Fibroblast of villous mesenchyme (primary cell): ENCODE measurements at regions not wholly inside any gene's neighbourhood (a gene's known extent, or its start where the extent isn't known, plus 50 kb on each side); places are given as distances from the start of the nearest gene placed in this dataset.
A peak's percentile ranks its signal among the peaks of the same experiment; 100 is the strongest.

Experiments used
- DNase-seq: peaks from one replicate; pipeline ENCODE4 v3.0.0-alpha.2; 2010; ENCODE audit warnings: low read depth
- H3K4me3 ChIP-seq: 2 replicates; pipeline ENCODE4 v1.5.1; 2011; ENCODE audit warnings: low read depth, mild to moderate bottlenecking, low read length
- CTCF ChIP-seq: IDR thresholded peaks from 2 replicates; pipeline ENCODE4 v1.5.1; 2012; ENCODE audit warnings: low read depth, mild to moderate bottlenecking, low read length; ENCODE audit not compliant: insufficient read depth

- no peak for TF ChIP-seq CTCF
- H3K4me3 ChIP-seq, result no peak overlapping the region
- peak; percentile 27 for DNase-seq
Observed at GRCh38 chr11:105468154-105468553, 141.7 kb upstream of the GRIA4 start.

- DNase-seq, result peak; percentile 78
- H3K4me3 ChIP-seq, result no peak overlapping the region
- TF ChIP-seq CTCF, result no peak
Observed at GRCh38 chr11:105466582-105467228, 143.2 kb upstream of the GRIA4 start.

GRCh38 chr11:105458071-105458470, 151.8 kb upstream of the GRIA4 start:
- no peak overlapping the region for H3K4me3 ChIP-seq
- TF ChIP-seq CTCF, result no peak
- DNase-seq, result no peak

GRCh38 chr11:105456950-105457349, 152.9 kb upstream of the GRIA4 start:
- H3K4me3 ChIP-seq, result no peak overlapping the region
- TF ChIP-seq CTCF, result no peak
- no peak for DNase-seq

- H3K4me3 ChIP-seq, result no peak overlapping the region
- TF ChIP-seq CTCF, result no peak
- no peak for DNase-seq
Observed at GRCh38 chr11:105449100-105449734, 160.7 kb upstream of the GRIA4 start.

GRCh38 chr11:105448703-105449079, 161.2 kb upstream of the GRIA4 start:
- no peak for TF ChIP-seq CTCF
- no peak for DNase-seq
- H3K4me3 ChIP-seq, result no peak overlapping the region
